HEK293 (cell line): ENCODE measurements at regions not wholly inside any gene's neighbourhood (a gene's known extent, or its start where the extent isn't known, plus 50 kb on each side); places are given as distances from the start of the nearest gene placed in this dataset.

ENCODE experiments used
- CTCF ChIA-PET: fragments of 350-600 bp; formaldehyde crosslinking; extraction: SDS; loops from one replicate; lab custom pipeline; 2021; ENCODE audit warnings: antibody characterized with exemption; lab: Yijun Ruan, JAX
- POLR2A ChIA-PET: fragments of 300-600 bp; formaldehyde crosslinking; extraction: SDS; loops from one replicate; lab custom pipeline; 2020; ENCODE audit warnings: antibody characterized with exemption, inconsistent platforms; lab: Yijun Ruan, JAX
- H3K27ac ChIP-seq: fragments of 200-500 bp; sonication (Bioruptor generic); 2 replicates; pipeline ENCODE4 v1.5.1; 2014; ENCODE audit warnings: low read depth, low read length, control low read depth, inconsistent platforms; ENCODE audit errors: extremely low read depth
- H3K36me3 ChIP-seq, 2 experiments: fragments of 200-500 bp in 1 of 2; sonication (Bioruptor generic) in 1 of 2; 1 replicate in 1 of 2; 2 replicates in 1 of 2; pipeline ENCODE4 v1.5.1; 2014 to 2017; ENCODE audit warnings: inconsistent platforms in 2 of 2, low read length in 2 of 2; ENCODE audit not compliant: control insufficient read depth in 2 of 2, insufficient read depth in 1 of 2
- H3K4me1 ChIP-seq: fragments of 200-500 bp; sonication (Bioruptor generic); 2 replicates; pipeline ENCODE4 v1.5.1; 2014; ENCODE audit warnings: mild to moderate bottlenecking, low read length, inconsistent platforms; ENCODE audit not compliant: control insufficient read depth, insufficient read depth
- H3K4me3 ChIP-seq: 2 replicates; pipeline ENCODE4 v1.5.1; 2011; ENCODE audit warnings: low read depth, mild to moderate bottlenecking, control low read depth, low read length, moderate library complexity
- H3K9me3 ChIP-seq: fragments of 200-500 bp; sonication (Bioruptor generic); 2 replicates; pipeline ENCODE4 v1.5.1; 2014; ENCODE audit warnings: low read depth, low read length, inconsistent platforms; ENCODE audit not compliant: control insufficient read depth, insufficient read depth
- EGR2 ChIP-seq: fragments of 450-650 bp; formaldehyde crosslinking; IDR thresholded peaks from 2 replicates; pipeline ENCODE4 v1.5.1; 2016; ENCODE audit warnings: low read depth, missing biosample characterization, missing genetic modification characterization
- GLI4 ChIP-seq: fragments of 450-650 bp; formaldehyde crosslinking; IDR thresholded peaks from 2 replicates; pipeline ENCODE4 v1.5.1; 2016; ENCODE audit warnings: missing biosample characterization, missing genetic modification characterization
- HOXD13 ChIP-seq: sonication (generic); formaldehyde crosslinking; IDR thresholded peaks from 2 replicates; pipeline ENCODE4 v1.8.0; 2022; ENCODE audit warnings: missing genetic modification reagents, borderline replicate concordance
- IKZF3 ChIP-seq: fragments of 450-650 bp; IDR thresholded peaks from 2 replicates; pipeline ENCODE4 v1.5.0; 2018; ENCODE audit warnings: missing biosample characterization, mild to moderate bottlenecking, missing genetic modification characterization, moderate library complexity
- KLF9 ChIP-seq: fragments of 450-650 bp; formaldehyde crosslinking; IDR thresholded peaks from 2 replicates; pipeline ENCODE4 v1.5.1; 2016; ENCODE audit warnings: missing biosample characterization, missing genetic modification characterization, low read depth
- MYNN ChIP-seq: fragments of 450-650 bp; formaldehyde crosslinking; IDR thresholded peaks from 2 replicates; pipeline ENCODE4 v1.5.1; 2016; ENCODE audit warnings: missing biosample characterization, missing genetic modification characterization, borderline replicate concordance
- ZFHX2 ChIP-seq: fragments of 450-650 bp; formaldehyde crosslinking; conservative IDR thresholded peaks from 2 replicates; pipeline ENCODE4 v1.5.1; 2016; ENCODE audit warnings: missing biosample characterization, missing genetic modification characterization
- ZNF16 ChIP-seq: fragments of 450-650 bp; formaldehyde crosslinking; IDR thresholded peaks from 2 replicates; pipeline ENCODE4 v1.5.1; 2016; ENCODE audit warnings: low read depth, missing biosample characterization, missing genetic modification characterization
- ZNF202 ChIP-seq: fragments of 450-650 bp; formaldehyde crosslinking; IDR thresholded peaks from 2 replicates; pipeline ENCODE4 v1.5.1; 2016; ENCODE audit warnings: missing biosample characterization, missing genetic modification characterization, borderline replicate concordance
- ZNF341 ChIP-seq: fragments of 450-650 bp; formaldehyde crosslinking; IDR thresholded peaks from 2 replicates; pipeline ENCODE4; 2016; ENCODE audit warnings: low read depth, missing biosample characterization, missing genetic modification characterization
- ZNF37A ChIP-seq: fragments of 450-650 bp; IDR thresholded peaks from 2 replicates; pipeline ENCODE4 v1.5.1; 2018; ENCODE audit warnings: missing biosample characterization, missing genetic modification characterization
- ZNF433 ChIP-seq: fragments of 450-650 bp; formaldehyde crosslinking; IDR thresholded peaks from 2 replicates; pipeline ENCODE4 v1.5.1; 2016; ENCODE audit warnings: missing biosample characterization, missing genetic modification characterization, low read depth
- ZNF544 ChIP-seq: fragments of 450-650 bp; formaldehyde crosslinking; IDR thresholded peaks from 2 replicates; pipeline ENCODE4 v1.5.0; 2017; ENCODE audit warnings: missing biosample characterization, missing genetic modification characterization
- ZNF610 ChIP-seq: fragments of 450-650 bp; formaldehyde crosslinking; IDR thresholded peaks from 2 replicates; pipeline ENCODE4 v1.5.1; 2016; ENCODE audit warnings: missing biosample characterization, missing genetic modification characterization, borderline replicate concordance
- ZNF624 ChIP-seq: fragments of 450-650 bp; formaldehyde crosslinking; IDR thresholded peaks from 2 replicates; pipeline ENCODE4 v1.5.1; 2017; ENCODE audit warnings: missing biosample characterization, missing genetic modification characterization
- ZNF707 ChIP-seq: fragments of 450-650 bp; formaldehyde crosslinking; IDR thresholded peaks from 2 replicates; pipeline ENCODE4 v1.5.1; 2016; ENCODE audit warnings: missing biosample characterization, missing genetic modification characterization
- ZNF837 ChIP-seq: fragments of 450-650 bp; formaldehyde crosslinking; IDR thresholded peaks from 2 replicates; pipeline ENCODE4 v1.5.1; 2016; ENCODE audit warnings: missing biosample characterization, missing genetic modification characterization
- TF ChIP-seq, protein P1 (sequence below): fragments of 450-650 bp; formaldehyde crosslinking; IDR thresholded peaks from 2 replicates; pipeline ENCODE4 v1.5.1; 2017; ENCODE audit warnings: missing biosample characterization, missing genetic modification characterization
- TF ChIP-seq, protein P2 (sequence below): fragments of 450-650 bp; formaldehyde crosslinking; IDR thresholded peaks from 2 replicates; pipeline ENCODE4 v1.5.1; 2017; ENCODE audit warnings: missing biosample characterization, missing genetic modification characterization
- TF ChIP-seq, protein P3 (sequence below): fragments of 450-650 bp; formaldehyde crosslinking; IDR thresholded peaks from 2 replicates; pipeline ENCODE4 v1.5.1; 2016; ENCODE audit warnings: missing biosample characterization, missing genetic modification characterization, low read depth
- TF ChIP-seq, protein P4 (sequence below): fragments of 450-650 bp; formaldehyde crosslinking; IDR thresholded peaks from 2 replicates; pipeline ENCODE4 v1.5.1; 2016; ENCODE audit warnings: missing biosample characterization, missing genetic modification characterization

DNA sequence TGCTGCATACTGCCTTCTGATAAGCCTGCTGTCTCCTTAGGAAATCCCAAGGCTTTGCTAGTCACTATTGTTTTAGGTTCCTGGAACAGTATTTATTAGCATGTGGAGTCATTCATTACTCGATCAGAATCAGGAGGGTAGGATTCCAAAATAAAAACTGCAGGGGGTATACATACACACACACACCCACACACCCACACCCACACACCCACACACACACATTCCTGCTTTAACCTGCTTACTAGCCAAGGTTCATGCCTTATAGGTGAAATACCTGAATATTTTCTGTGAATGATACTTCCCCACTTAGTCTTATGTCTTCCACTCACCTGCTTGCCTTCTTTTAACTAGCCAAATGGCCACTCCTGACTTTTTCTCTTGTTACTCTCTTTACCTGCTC, 325.1 kb downstream of the ADGRL2 start:
- peak; percentile 78 for TF ChIP-seq EGR2 (tag by site-specific recombination)
- TF ChIP-seq KLF9 (tag by site-specific recombination) = no peak
- no peak for TF ChIP-seq IKZF3 (tag by site-specific recombination)
- TF ChIP-seq, protein P1, sequence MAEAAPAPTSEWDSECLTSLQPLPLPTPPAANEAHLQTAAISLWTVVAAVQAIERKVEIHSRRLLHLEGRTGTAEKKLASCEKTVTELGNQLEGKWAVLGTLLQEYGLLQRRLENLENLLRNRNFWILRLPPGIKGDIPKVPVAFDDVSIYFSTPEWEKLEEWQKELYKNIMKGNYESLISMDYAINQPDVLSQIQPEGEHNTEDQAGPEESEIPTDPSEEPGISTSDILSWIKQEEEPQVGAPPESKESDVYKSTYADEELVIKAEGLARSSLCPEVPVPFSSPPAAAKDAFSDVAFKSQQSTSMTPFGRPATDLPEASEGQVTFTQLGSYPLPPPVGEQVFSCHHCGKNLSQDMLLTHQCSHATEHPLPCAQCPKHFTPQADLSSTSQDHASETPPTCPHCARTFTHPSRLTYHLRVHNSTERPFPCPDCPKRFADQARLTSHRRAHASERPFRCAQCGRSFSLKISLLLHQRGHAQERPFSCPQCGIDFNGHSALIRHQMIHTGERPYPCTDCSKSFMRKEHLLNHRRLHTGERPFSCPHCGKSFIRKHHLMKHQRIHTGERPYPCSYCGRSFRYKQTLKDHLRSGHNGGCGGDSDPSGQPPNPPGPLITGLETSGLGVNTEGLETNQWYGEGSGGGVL (tag by site-specific recombination) = no peak
- no peak for TF ChIP-seq HOXD13 (CRISPR knock-in tag)
- TF ChIP-seq ZFHX2 (tag by site-specific recombination) = peak; percentile 66
- TF ChIP-seq GLI4 (tag by site-specific recombination) = no peak
- no peak for TF ChIP-seq MYNN (tag by site-specific recombination)
- no peak for TF ChIP-seq ZNF544 (tag by site-specific recombination)
- no peak for TF ChIP-seq ZNF837 (tag by site-specific recombination)
- TF ChIP-seq ZNF624 (tag by site-specific recombination) = no peak
- TF ChIP-seq ZNF610 (tag by site-specific recombination) = no peak
- no peak for TF ChIP-seq ZNF707
- H3K4me1 ChIP-seq = no peaks in the 10 kb centered on the region
- no peak overlapping the region for H3K27ac ChIP-seq
- CTCF ChIA-PET = no interaction called here
- H3K9me3 ChIP-seq = no peaks in the 10 kb centered on the region
- no peak overlapping the region for H3K4me3 ChIP-seq
- H3K36me3 ChIP-seq = no peaks in the 10 kb centered on the region
- POLR2A ChIA-PET = no interaction called here

DNA sequence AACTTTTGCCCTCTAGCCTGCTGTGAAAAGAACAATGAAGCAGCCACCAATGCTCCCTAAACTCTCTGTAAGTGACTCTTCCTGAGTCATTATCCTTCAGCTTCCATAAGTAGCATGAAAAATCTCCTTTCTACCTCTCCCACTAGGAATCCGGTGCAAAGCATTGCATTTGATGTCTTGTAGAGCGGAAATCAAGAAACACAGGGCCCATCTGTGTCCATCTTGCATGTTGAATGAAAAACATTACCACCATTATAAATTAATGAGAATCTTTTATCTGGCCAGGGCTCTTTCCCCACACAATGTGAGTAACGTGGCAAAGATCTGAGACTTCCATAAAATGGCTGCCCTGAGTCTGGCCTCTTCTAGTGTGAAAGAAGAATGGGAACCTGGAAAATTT, 324.4 kb downstream of the ADGRL2 start:
- ChIA-PET POLR2A (no interaction called here), CTCF (no interaction called here)
- Histone ChIP-seq H3K4me1 (no peaks in the 10 kb centered on the region), H3K27ac (no peak overlapping the region), H3K36me3 (no peaks in the 10 kb centered on the region), H3K9me3 (no peaks in the 10 kb centered on the region), H3K4me3 (no peak overlapping the region)
- TF ChIP-seq HOXD13 (CRISPR knock-in tag) = no peak
- no peak for TF ChIP-seq ZNF433 (tag by site-specific recombination)

DNA sequence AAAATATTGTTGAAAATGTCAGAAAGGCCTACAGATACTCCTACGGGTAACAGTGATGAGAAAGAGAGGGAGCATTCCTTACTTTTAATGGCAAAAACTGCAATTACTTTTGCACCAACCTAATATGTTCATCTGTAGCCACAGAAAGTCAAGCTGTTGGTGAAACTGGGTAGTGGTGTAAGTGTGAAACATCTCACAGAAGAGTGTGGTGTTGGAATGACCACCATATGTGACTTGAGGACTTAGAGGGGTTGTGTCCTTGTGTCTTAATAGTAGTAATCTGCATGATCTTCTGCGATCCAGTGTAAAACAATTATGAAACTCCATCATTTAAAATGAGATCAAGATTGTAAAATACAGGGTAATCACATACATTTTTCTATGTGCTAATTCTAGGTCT, 320.7 kb downstream of the ADGRL2 start:
- H3K4me3 ChIP-seq = no peak overlapping the region
- no peaks in the 10 kb centered on the region for H3K9me3 ChIP-seq
- POLR2A ChIA-PET = no interaction called here
- no peak overlapping the region for H3K27ac ChIP-seq
- CTCF ChIA-PET = no interaction called here
- TF ChIP-seq, protein P2, sequence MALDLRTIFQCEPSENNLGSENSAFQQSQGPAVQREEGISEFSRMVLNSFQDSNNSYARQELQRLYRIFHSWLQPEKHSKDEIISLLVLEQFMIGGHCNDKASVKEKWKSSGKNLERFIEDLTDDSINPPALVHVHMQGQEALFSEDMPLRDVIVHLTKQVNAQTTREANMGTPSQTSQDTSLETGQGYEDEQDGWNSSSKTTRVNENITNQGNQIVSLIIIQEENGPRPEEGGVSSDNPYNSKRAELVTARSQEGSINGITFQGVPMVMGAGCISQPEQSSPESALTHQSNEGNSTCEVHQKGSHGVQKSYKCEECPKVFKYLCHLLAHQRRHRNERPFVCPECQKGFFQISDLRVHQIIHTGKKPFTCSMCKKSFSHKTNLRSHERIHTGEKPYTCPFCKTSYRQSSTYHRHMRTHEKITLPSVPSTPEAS (tag by site-specific recombination) = no peak
- TF ChIP-seq ZFHX2 (tag by site-specific recombination) (no peak), ZNF16 (tag by site-specific recombination) (no peak), ZNF37A (tag by site-specific recombination) (no peak), ZNF341 (tag by site-specific recombination) (no peak), ZNF202 (tag by site-specific recombination) (no peak)
- TF ChIP-seq, protein P3, sequence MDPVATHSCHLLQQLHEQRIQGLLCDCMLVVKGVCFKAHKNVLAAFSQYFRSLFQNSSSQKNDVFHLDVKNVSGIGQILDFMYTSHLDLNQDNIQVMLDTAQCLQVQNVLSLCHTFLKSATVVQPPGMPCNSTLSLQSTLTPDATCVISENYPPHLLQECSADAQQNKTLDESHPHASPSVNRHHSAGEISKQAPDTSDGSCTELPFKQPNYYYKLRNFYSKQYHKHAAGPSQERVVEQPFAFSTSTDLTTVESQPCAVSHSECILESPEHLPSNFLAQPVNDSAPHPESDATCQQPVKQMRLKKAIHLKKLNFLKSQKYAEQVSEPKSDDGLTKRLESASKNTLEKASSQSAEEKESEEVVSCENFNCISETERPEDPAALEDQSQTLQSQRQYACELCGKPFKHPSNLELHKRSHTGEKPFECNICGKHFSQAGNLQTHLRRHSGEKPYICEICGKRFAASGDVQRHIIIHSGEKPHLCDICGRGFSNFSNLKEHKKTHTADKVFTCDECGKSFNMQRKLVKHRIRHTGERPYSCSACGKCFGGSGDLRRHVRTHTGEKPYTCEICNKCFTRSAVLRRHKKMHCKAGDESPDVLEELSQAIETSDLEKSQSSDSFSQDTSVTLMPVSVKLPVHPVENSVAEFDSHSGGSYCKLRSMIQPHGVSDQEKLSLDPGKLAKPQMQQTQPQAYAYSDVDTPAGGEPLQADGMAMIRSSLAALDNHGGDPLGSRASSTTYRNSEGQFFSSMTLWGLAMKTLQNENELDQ (tag by site-specific recombination) = no peak
- TF ChIP-seq, protein P4, sequence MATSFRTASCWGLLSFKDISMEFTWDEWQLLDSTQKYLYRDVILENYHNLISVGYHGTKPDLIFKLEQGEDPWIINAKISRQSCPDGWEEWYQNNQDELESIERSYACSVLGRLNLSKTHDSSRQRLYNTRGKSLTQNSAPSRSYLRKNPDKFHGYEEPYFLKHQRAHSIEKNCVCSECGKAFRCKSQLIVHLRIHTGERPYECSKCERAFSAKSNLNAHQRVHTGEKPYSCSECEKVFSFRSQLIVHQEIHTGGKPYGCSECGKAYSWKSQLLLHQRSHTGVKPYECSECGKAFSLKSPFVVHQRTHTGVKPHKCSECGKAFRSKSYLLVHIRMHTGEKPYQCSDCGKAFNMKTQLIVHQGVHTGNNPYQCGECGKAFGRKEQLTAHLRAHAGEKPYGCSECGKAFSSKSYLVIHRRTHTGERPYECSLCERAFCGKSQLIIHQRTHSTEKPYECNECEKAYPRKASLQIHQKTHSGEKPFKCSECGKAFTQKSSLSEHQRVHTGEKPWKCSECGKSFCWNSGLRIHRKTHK (tag by site-specific recombination) = no peak
- H3K4me1 ChIP-seq = no peaks in the 10 kb centered on the region
- no peaks in the 10 kb centered on the region for H3K36me3 ChIP-seq
